Chondrocyte (in vitro differentiated cells): ENCODE measurements at regions not wholly inside any gene's neighbourhood (a gene's known extent, or its start where the extent isn't known, plus 50 kb on each side); places are given as distances from the start of the nearest gene placed in this dataset.
A peak's percentile ranks its signal among the peaks of the same experiment; 100 is the strongest.

Experiments used
- DNase-seq: peaks from one replicate; pipeline ENCODE4 v3.0.0; 2021; ENCODE audit warnings: mixed read lengths, low spot score
- H3K27ac Mint-ChIP-seq: one replicate; pipeline ENCODE4 v1.8.0; 2021; ENCODE audit warnings: mild to moderate bottlenecking, moderate library complexity, mixed read lengths; ENCODE audit not compliant: unreplicated experiment
- H3K27me3 Mint-ChIP-seq: 2 replicates; pipeline ENCODE4 v1.8.0; 2021; ENCODE audit warnings: low read depth, mixed read lengths
- H3K36me3 Mint-ChIP-seq: 2 replicates; pipeline ENCODE4 v1.8.0; 2021; ENCODE audit warnings: low read depth, mixed read lengths
- H3K4me1 Mint-ChIP-seq: 2 replicates; pipeline ENCODE4 v1.8.0; 2021; ENCODE audit warnings: low read depth, mild to moderate bottlenecking, mixed read lengths
- H3K4me3 Mint-ChIP-seq: one replicate; pipeline ENCODE4 v1.8.0; 2021; ENCODE audit warnings: mild to moderate bottlenecking, moderate library complexity, mixed read lengths; ENCODE audit not compliant: unreplicated experiment
- H3K9me3 Mint-ChIP-seq: 2 replicates; pipeline ENCODE4 v1.8.0; 2021; ENCODE audit warnings: low read depth, mixed read lengths
- CTCF ChIP-seq: fragments of 200-600 bp; sonication (generic); IDR thresholded peaks from 2 replicates; pipeline ENCODE4 v1.5.0; 2021; ENCODE audit warnings: antibody characterized with exemption, mild to moderate bottlenecking, moderate library complexity

GRCh38 chr15:38002883-38003477, 68.5 kb downstream of the TMCO5A start:
- H3K27me3 Mint-ChIP-seq, result no peaks in the 10 kb centered on the region
- H3K9me3 Mint-ChIP-seq, result peaks cover 23% of the 10 kb centered on the region
- no peak overlapping the region for H3K27ac Mint-ChIP-seq
- peak; percentile 86 for TF ChIP-seq CTCF
- DNase-seq, result no peak
- H3K36me3 Mint-ChIP-seq, result peaks cover 7% of the 10 kb centered on the region
- peaks cover 8% of the 10 kb centered on the region for H3K4me1 Mint-ChIP-seq
- H3K4me3 Mint-ChIP-seq, result no peak overlapping the region

GRCh38 chr15:38004218-38004861, 69.9 kb downstream of the TMCO5A start:
- no peak overlapping the region for H3K27ac Mint-ChIP-seq

GRCh38 chr15:38005953-38006808, 71.7 kb downstream of the TMCO5A start:
- Mint-ChIP-seq H3K4me3 (no peak overlapping the region), H3K9me3 (peaks cover 7% of the 10 kb centered on the region), H3K4me1 (peaks cover 8% of the 10 kb centered on the region), H3K36me3 (peaks cover 4% of the 10 kb centered on the region), H3K27me3 (no peaks in the 10 kb centered on the region), H3K27ac (peak overlapping the region; percentile 52)
- no peak for TF ChIP-seq CTCF
- DNase-seq, result no peak

More at GRCh38 chr15:38004218-38004861, 69.9 kb downstream of the TMCO5A start:
- no peak overlapping the region for H3K4me3 Mint-ChIP-seq
- DNase-seq, result no peak
- no peak for TF ChIP-seq CTCF
- H3K9me3 Mint-ChIP-seq, result peaks cover 20% of the 10 kb centered on the region
- H3K27me3 Mint-ChIP-seq, result no peaks in the 10 kb centered on the region
- H3K36me3 Mint-ChIP-seq, result peaks cover 6% of the 10 kb centered on the region
- peaks cover 8% of the 10 kb centered on the region for H3K4me1 Mint-ChIP-seq

- H3K27me3 Mint-ChIP-seq, result no peaks in the 10 kb centered on the region
- TF ChIP-seq CTCF, result peak; percentile 29
- H3K4me3 Mint-ChIP-seq, result no peak overlapping the region
- H3K4me1 Mint-ChIP-seq, result peaks cover 8% of the 10 kb centered on the region
- DNase-seq, result no peak
- no peak overlapping the region for H3K27ac Mint-ChIP-seq
- no peaks in the 10 kb centered on the region for H3K9me3 Mint-ChIP-seq
- H3K36me3 Mint-ChIP-seq, result no peaks in the 10 kb centered on the region
These were observed 76.0 kb downstream of the TMCO5A start for GRCh38 chr15:38010395-38010794.

GRCh38 chr15:38012894-38013293, 78.5 kb downstream of the TMCO5A start:
- Mint-ChIP-seq H3K36me3 (no peaks in the 10 kb centered on the region), H3K27ac (no peak overlapping the region)
- no peak for DNase-seq

More at GRCh38 chr15:38012894-38013293, 78.5 kb downstream of the TMCO5A start:
- Mint-ChIP-seq H3K9me3 (no peaks in the 10 kb centered on the region), H3K27me3 (no peaks in the 10 kb centered on the region), H3K4me1 (no peaks in the 10 kb centered on the region), H3K4me3 (no peak overlapping the region)
- TF ChIP-seq CTCF, result peak; percentile 30
